ENCODE measurements at regions not wholly inside any gene's neighbourhood (a gene's known extent, or its start where the extent isn't known, plus 50 kb on each side); places are given as distances from the start of the nearest gene placed in this dataset.

DNA sequence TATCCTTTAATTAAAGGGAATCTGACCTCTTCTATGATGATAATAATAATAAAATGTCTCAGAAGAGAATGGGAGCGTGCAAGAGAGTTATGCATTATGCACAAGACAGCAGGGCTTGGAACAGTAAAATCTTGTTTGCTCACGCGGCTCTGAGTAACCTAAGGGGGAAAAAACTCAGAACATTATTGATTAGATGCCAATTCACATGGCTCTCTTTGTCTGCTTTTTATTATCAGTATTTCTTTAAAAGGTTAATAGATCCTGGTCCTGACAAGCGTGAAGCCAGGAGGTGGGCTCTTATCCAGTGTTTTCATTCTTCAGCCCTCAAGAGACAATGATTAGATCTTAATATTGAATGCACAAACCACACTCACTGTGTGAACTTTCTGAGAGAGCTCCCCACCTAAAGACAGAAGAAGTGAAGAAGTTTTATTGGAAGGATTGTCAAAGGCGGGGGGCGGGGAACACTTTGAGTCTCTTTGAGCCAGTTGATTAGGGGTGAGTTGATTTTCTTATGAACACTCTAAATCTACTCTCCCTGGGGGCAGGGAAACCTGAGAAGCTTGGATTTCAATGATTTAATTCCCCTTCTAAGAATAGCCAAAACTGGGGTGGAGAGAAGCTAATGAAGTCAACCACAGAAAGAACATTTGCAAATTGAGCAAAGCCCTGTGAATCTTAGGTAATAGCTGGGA, 127.5 kb upstream of the CTAGE1 start:
- TF ChIP-seq, protein P1, sequence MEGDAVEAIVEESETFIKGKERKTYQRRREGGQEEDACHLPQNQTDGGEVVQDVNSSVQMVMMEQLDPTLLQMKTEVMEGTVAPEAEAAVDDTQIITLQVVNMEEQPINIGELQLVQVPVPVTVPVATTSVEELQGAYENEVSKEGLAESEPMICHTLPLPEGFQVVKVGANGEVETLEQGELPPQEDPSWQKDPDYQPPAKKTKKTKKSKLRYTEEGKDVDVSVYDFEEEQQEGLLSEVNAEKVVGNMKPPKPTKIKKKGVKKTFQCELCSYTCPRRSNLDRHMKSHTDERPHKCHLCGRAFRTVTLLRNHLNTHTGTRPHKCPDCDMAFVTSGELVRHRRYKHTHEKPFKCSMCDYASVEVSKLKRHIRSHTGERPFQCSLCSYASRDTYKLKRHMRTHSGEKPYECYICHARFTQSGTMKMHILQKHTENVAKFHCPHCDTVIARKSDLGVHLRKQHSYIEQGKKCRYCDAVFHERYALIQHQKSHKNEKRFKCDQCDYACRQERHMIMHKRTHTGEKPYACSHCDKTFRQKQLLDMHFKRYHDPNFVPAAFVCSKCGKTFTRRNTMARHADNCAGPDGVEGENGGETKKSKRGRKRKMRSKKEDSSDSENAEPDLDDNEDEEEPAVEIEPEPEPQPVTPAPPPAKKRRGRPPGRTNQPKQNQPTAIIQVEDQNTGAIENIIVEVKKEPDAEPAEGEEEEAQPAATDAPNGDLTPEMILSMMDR (conservative IDR thresholded peaks at IDR 0.05; ENCODE audit: low read depth, low read length): no peak
- no peak for TF ChIP-seq EZH2 (IDR thresholded peaks at IDR 0.05; ENCODE audit: borderline replicate concordance, low read depth, low read length, poor library complexity, severe bottlenecking)
